Caco-2 (cell line): ENCODE measurements at regions not wholly inside any gene's neighbourhood (a gene's known extent, or its start where the extent isn't known, plus 50 kb on each side); places are given as distances from the start of the nearest gene placed in this dataset.

Source experiments
- BruUV-seq: library from RNA; stranded (reverse); fragments of 400-500 nt; replicated peaks from 2 replicates; lab custom pipeline; 2021; lab: Mats Ljungman, UMichigan
- CTCF ChIA-PET: fragments of 300-600 bp; sonication (Branson Sonifier 250); formaldehyde crosslinking; loops from one replicate; lab custom pipeline; 2022; ENCODE audit warnings: antibody characterized with exemption; lab: Charles Lee
- POLR2A ChIA-PET: fragments of 300-600 bp; sonication (Branson Sonifier 250); formaldehyde crosslinking; loops from one replicate; lab custom pipeline; 2022; ENCODE audit warnings: antibody characterized with exemption; lab: Charles Lee
- DNase-seq, 2 experiments: peaks; one replicate each; pipeline versions ENCODE4 v3.0.0 to v3.0.0-alpha.2; 2020 to 2022
- H3K27me3 ChIP-seq: replicated peaks from 2 replicates; pipeline ENCODE4 v1.6.0; 2011; ENCODE audit warnings: low read length; ENCODE audit not compliant: control insufficient read depth, insufficient read depth
- H3K36me3 ChIP-seq: 2 replicates; pipeline ENCODE4 v1.5.1; 2011; ENCODE audit warnings: low read length; ENCODE audit not compliant: control insufficient read depth, insufficient read depth
- H3K4me1 ChIP-seq: fragments of 250-450 bp; sonication (Bioruptor Pico); 2 replicates; pipeline ENCODE4 v1.5.1; 2020; ENCODE audit warnings: mild to moderate bottlenecking
- H3K4me3 ChIP-seq: 2 replicates; pipeline ENCODE4 v1.5.1; 2011; ENCODE audit warnings: low read depth, mild to moderate bottlenecking, control low read depth, low read length
- H3K9me3 ChIP-seq: fragments of 250-450 bp; sonication (Bioruptor Pico); 2 replicates; pipeline ENCODE4 v1.5.1; 2020; ENCODE audit warnings: mild to moderate bottlenecking, moderate library complexity
- H3K27ac Mint-ChIP-seq: one replicate; pipeline ENCODE4 v1.8.0; 2022; ENCODE audit warnings: mixed read lengths; ENCODE audit not compliant: unreplicated experiment
- H3K27me3 Mint-ChIP-seq: one replicate; pipeline ENCODE4 v1.8.0; 2022; ENCODE audit warnings: mixed read lengths; ENCODE audit not compliant: insufficient read depth, unreplicated experiment
- H3K36me3 Mint-ChIP-seq: one replicate; pipeline ENCODE4 v1.8.0; 2022; ENCODE audit warnings: mild to moderate bottlenecking, mixed read lengths; ENCODE audit not compliant: insufficient read depth, unreplicated experiment
- H3K4me1 Mint-ChIP-seq: one replicate; pipeline ENCODE4 v1.8.0; 2022; ENCODE audit warnings: low read depth, mixed read lengths; ENCODE audit not compliant: unreplicated experiment
- H3K4me3 Mint-ChIP-seq: one replicate; pipeline ENCODE4 v1.8.0; 2022; ENCODE audit warnings: mild to moderate bottlenecking, moderate library complexity, mixed read lengths; ENCODE audit not compliant: unreplicated experiment
- H3K9me3 Mint-ChIP-seq: one replicate; pipeline ENCODE4 v1.8.0; 2022; ENCODE audit warnings: mixed read lengths; ENCODE audit not compliant: unreplicated experiment
- CTCF ChIP-seq, 2 experiments: fragments of 200-600 bp in 1 of 2; IDR thresholded peaks; 1 replicate in 1 of 2; 2 replicates in 1 of 2; pipeline versions ENCODE4 v1.5.1 to v1.8.0; 2011 to 2022; ENCODE audit warnings: antibody characterized with exemption in 1 of 2, control low read depth in 1 of 2, inconsistent platforms in 1 of 2, low read depth in 1 of 2, low read length in 1 of 2, mild to moderate bottlenecking in 1 of 2, moderate library complexity in 1 of 2; ENCODE audit not compliant: insufficient read depth in 1 of 2, severe bottlenecking in 1 of 2, unreplicated experiment in 1 of 2
- intact Hi-C: fragments of 100-400 bp; cut with micrococcal nuclease; formaldehyde crosslinking; loops from one replicate; pipeline ENCODE4 v1.10.0; 2022; ENCODE audit not compliant: unreplicated experiment

GRCh38 chr4:124943145-124943889 is 230.8 kb upstream of the ANKRD50 start:
- no TSS peak for BruUV-seq
- no peak for DNase-seq
- ChIA-PET POLR2A (no interaction called here), CTCF (no interaction called here)
- Mint-ChIP-seq H3K4me1 (no peaks in the 10 kb centered on the region), H3K9me3 (no peaks in the 10 kb centered on the region), H3K27me3 (no peaks in the 10 kb centered on the region), H3K27ac (no peak overlapping the region), H3K4me3 (no peak overlapping the region), H3K36me3 (no peaks in the 10 kb centered on the region)
- Histone ChIP-seq H3K9me3 (no peaks in the 10 kb centered on the region), H3K4me1 (no peaks in the 10 kb centered on the region), H3K27me3 (no peaks in the 10 kb centered on the region), H3K4me3 (no peak overlapping the region), H3K36me3 (no peaks in the 10 kb centered on the region)
- intact Hi-C loops: no loop called here
- TF ChIP-seq CTCF (IDR thresholded peaks at IDR 0.05; ENCODE audit: insufficient read depth in 1 of 2, low read depth in 1 of 2, low read length in 1 of 2, severe bottlenecking in 1 of 2, unreplicated experiment in 1 of 2): no peak

GRCh38 chr4:124941267-124941666 is 228.7 kb upstream of the ANKRD50 start:
- Mint-ChIP-seq H3K36me3 (no peaks in the 10 kb centered on the region), H3K27me3 (no peaks in the 10 kb centered on the region), H3K4me1 (no peaks in the 10 kb centered on the region), H3K27ac (no peak overlapping the region), H3K4me3 (no peak overlapping the region), H3K9me3 (no peaks in the 10 kb centered on the region)
- ChIA-PET CTCF (no interaction called here), POLR2A (no interaction called here)
- intact Hi-C loops: no loop called here
- Histone ChIP-seq H3K4me1 (no peaks in the 10 kb centered on the region), H3K36me3 (no peaks in the 10 kb centered on the region), H3K27me3 (no peaks in the 10 kb centered on the region), H3K4me3 (no peak overlapping the region), H3K9me3 (no peaks in the 10 kb centered on the region)
- no peak for DNase-seq
- no peak for TF ChIP-seq CTCF (IDR thresholded peaks at IDR 0.05; ENCODE audit: insufficient read depth in 1 of 2, low read depth in 1 of 2, low read length in 1 of 2, severe bottlenecking in 1 of 2, unreplicated experiment in 1 of 2)
- no TSS peak for BruUV-seq

- Histone ChIP-seq H3K27me3 (no peaks in the 10 kb centered on the region), H3K9me3 (no peaks in the 10 kb centered on the region), H3K36me3 (no peaks in the 10 kb centered on the region), H3K4me1 (no peaks in the 10 kb centered on the region), H3K4me3 (no peak overlapping the region)
- no peak for DNase-seq
- no peak overlapping the region for H3K4me3 Mint-ChIP-seq
- no peaks in the 10 kb centered on the region for H3K9me3 Mint-ChIP-seq
- H3K27me3 Mint-ChIP-seq: no peaks in the 10 kb centered on the region
- no peak for TF ChIP-seq CTCF (IDR thresholded peaks at IDR 0.05; ENCODE audit: insufficient read depth in 1 of 2, low read depth in 1 of 2, low read length in 1 of 2, severe bottlenecking in 1 of 2, unreplicated experiment in 1 of 2)
- POLR2A ChIA-PET: no interaction called here
- H3K36me3 Mint-ChIP-seq: no peaks in the 10 kb centered on the region
- no peak overlapping the region for H3K27ac Mint-ChIP-seq
- CTCF ChIA-PET: no interaction called here
- intact Hi-C loops: no loop called here
- no TSS peak for BruUV-seq
- H3K4me1 Mint-ChIP-seq: no peaks in the 10 kb centered on the region
These were observed 227.9 kb upstream of the ANKRD50 start for GRCh38 chr4:124940387-124940786.
